GM23338 (cell line): ENCODE measurements at regions not wholly inside any gene's neighbourhood (a gene's known extent, or its start where the extent isn't known, plus 50 kb on each side); places are given as distances from the start of the nearest gene placed in this dataset.

ENCODE experiments used
- ATAC-seq: fragments of 200-7000 bp; cut with Tn5 transposase; 3 replicates; pipeline ENCODE4 v1.9.1; 2020
- DNase-seq: peaks from one replicate; pipeline ENCODE4 v3.0.0-alpha.2; 2015; ENCODE audit warnings: low spot score
- H2AFZ ChIP-seq: fragments of 200-600 bp; sonication (generic); 2 replicates; pipeline ENCODE4 v1.8.0; 2016; ENCODE audit warnings: antibody characterized with exemption, mild to moderate bottlenecking, moderate library complexity
- H3F3A ChIP-seq: fragments of 200-600 bp; sonication (generic); replicated peaks from 2 replicates; pipeline ENCODE4 v1.8.0; 2017; ENCODE audit warnings: antibody characterized with exemption, mixed run types, low read depth
- H3K27ac ChIP-seq: fragments of 200-600 bp; sonication (generic); 2 replicates; pipeline ENCODE4 v1.6.1; 2016; ENCODE audit warnings: low read depth
- H3K27me3 ChIP-seq: fragments of 200-600 bp; sonication (generic); 2 replicates; pipeline ENCODE4 v1.8.0; 2016; ENCODE audit warnings: mild to moderate bottlenecking, mixed run types, moderate library complexity; ENCODE audit not compliant: insufficient read depth
- H3K36me3 ChIP-seq: fragments of 200-600 bp; sonication (generic); 2 replicates; pipeline ENCODE4 v1.8.0; 2016; ENCODE audit warnings: mild to moderate bottlenecking; ENCODE audit not compliant: insufficient read depth
- H3K4me1 ChIP-seq: fragments of 200-600 bp; sonication (generic); 2 replicates; pipeline ENCODE4 v1.8.0; 2016; ENCODE audit warnings: mild to moderate bottlenecking, moderate library complexity; ENCODE audit not compliant: insufficient read depth
- H3K4me2 ChIP-seq: fragments of 200-600 bp; sonication (generic); 2 replicates; pipeline ENCODE4 v1.7.1; 2017; ENCODE audit warnings: mixed run types
- H3K4me3 ChIP-seq: fragments of 200-600 bp; sonication (generic); 2 replicates; pipeline ENCODE4 v1.6.1; 2016; ENCODE audit warnings: mixed run types
- H3K79me2 ChIP-seq: fragments of 200-600 bp; sonication (generic); replicated peaks from 2 replicates; pipeline ENCODE4 v1.8.0; 2017; ENCODE audit warnings: mild to moderate bottlenecking; ENCODE audit not compliant: insufficient read depth
- H3K9me2 ChIP-seq: fragments of 200-600 bp; sonication (generic); 2 replicates; pipeline ENCODE4 v1.8.0; 2017; ENCODE audit not compliant: insufficient read depth
- H4K20me1 ChIP-seq: fragments of 200-600 bp; sonication (generic); replicated peaks from 2 replicates; pipeline ENCODE4 v1.8.0; 2017; ENCODE audit warnings: mild to moderate bottlenecking; ENCODE audit not compliant: insufficient read depth
- H3K27ac Mint-ChIP-seq: 2 replicates; pipeline ENCODE4 v1.8.0; 2020; ENCODE audit warnings: inconsistent platforms, mild to moderate bottlenecking, moderate library complexity, mixed read lengths
- H3K27me3 Mint-ChIP-seq: 3 replicates; pipeline ENCODE4 v1.8.0; 2022; ENCODE audit warnings: low read depth, mild to moderate bottlenecking, moderate library complexity, mixed read lengths, inconsistent platforms; ENCODE audit not compliant: insufficient read depth, poor library complexity
- H3K36me3 Mint-ChIP-seq: 3 replicates; pipeline ENCODE4 v1.8.0; 2021; ENCODE audit warnings: low read depth, mild to moderate bottlenecking, inconsistent platforms, moderate library complexity, mixed read lengths
- H3K4me1 Mint-ChIP-seq: 3 replicates; pipeline ENCODE4 v1.8.0; 2020; ENCODE audit warnings: mild to moderate bottlenecking, inconsistent platforms, mixed read lengths
- H3K4me3 Mint-ChIP-seq: 3 replicates; pipeline ENCODE4 v1.8.0; 2021; ENCODE audit warnings: moderate library complexity, mild to moderate bottlenecking, inconsistent platforms, mixed read lengths
- H3K9me3 Mint-ChIP-seq: 3 replicates; pipeline ENCODE4 v1.8.0; 2020; ENCODE audit warnings: moderate library complexity, mild to moderate bottlenecking, inconsistent platforms, mixed read lengths
- CREB1 ChIP-seq: fragments of 250-450 bp; sonication (Bioruptor Pico); IDR thresholded peaks from 2 replicates; pipeline ENCODE4 v1.5.0; 2020; ENCODE audit warnings: low read depth, mild to moderate bottlenecking, moderate library complexity
- EZH2 ChIP-seq: fragments of 200-600 bp; sonication (generic); IDR thresholded peaks from one replicate; pipeline ENCODE4 v1.8.0; 2017; ENCODE audit warnings: antibody characterized with exemption, mild to moderate bottlenecking, low read depth; ENCODE audit not compliant: unreplicated experiment
- EZH2phosphoT487 ChIP-seq: fragments of 200-600 bp; sonication (generic); IDR thresholded peaks from one replicate; pipeline ENCODE4 v1.8.1; 2018; ENCODE audit warnings: antibody characterized with exemption; ENCODE audit not compliant: unreplicated experiment
- JUNB ChIP-seq: IDR thresholded peaks from one replicate; pipeline ENCODE4 v1.6.1; 2016; ENCODE audit warnings: antibody characterized with exemption; ENCODE audit not compliant: unreplicated experiment
- NANOG ChIP-seq: IDR thresholded peaks from 2 replicates; pipeline ENCODE4 v1.6.1; 2016; ENCODE audit warnings: antibody characterized with exemption, borderline replicate concordance
- POLR2AphosphoS5 ChIP-seq: IDR thresholded peaks from 2 replicates; pipeline ENCODE4 v1.6.1; 2016; ENCODE audit warnings: antibody characterized with exemption, low read depth
- REST ChIP-seq: IDR thresholded peaks from one replicate; pipeline ENCODE4 v1.6.1; 2018; ENCODE audit warnings: antibody characterized with exemption; ENCODE audit not compliant: unreplicated experiment
- STAT1 ChIP-seq: IDR thresholded peaks from one replicate; pipeline ENCODE4 v1.6.1; 2016; ENCODE audit warnings: antibody characterized with exemption; ENCODE audit not compliant: unreplicated experiment
- ZNF114 ChIP-seq: fragments of 250-450 bp; sonication (Bioruptor Pico); IDR thresholded peaks from 2 replicates; pipeline ENCODE4 v1.5.0; 2020; ENCODE audit warnings: mild to moderate bottlenecking, moderate library complexity
- ZNF331 ChIP-seq: fragments of 250-450 bp; sonication (Bioruptor Pico); IDR thresholded peaks from 2 replicates; pipeline ENCODE4 v1.5.0; 2020; ENCODE audit warnings: low read depth, mild to moderate bottlenecking, moderate library complexity
- TF ChIP-seq, protein P1 (sequence below): fragments of 250-450 bp; sonication (Bioruptor Pico); IDR thresholded peaks from 2 replicates; pipeline ENCODE4 v1.5.0; 2020; ENCODE audit warnings: mild to moderate bottlenecking, moderate library complexity
- TF ChIP-seq, protein P2 (sequence below), 2 experiments: fragments of 200-600 bp in 1 of 2; sonication (generic) in 1 of 2; conservative IDR thresholded peaks; 2 replicates each; pipeline versions ENCODE4 v1.5.1 to v1.6.1; 2016 to 2017; ENCODE audit warnings: antibody characterized with exemption in 2 of 2, low read depth in 2 of 2, mild to moderate bottlenecking in 2 of 2, moderate library complexity in 1 of 2
- TF ChIP-seq, protein P3 (sequence below): IDR thresholded peaks from 2 replicates; pipeline ENCODE4 v1.6.1; 2016; ENCODE audit warnings: antibody characterized with exemption

DNA sequence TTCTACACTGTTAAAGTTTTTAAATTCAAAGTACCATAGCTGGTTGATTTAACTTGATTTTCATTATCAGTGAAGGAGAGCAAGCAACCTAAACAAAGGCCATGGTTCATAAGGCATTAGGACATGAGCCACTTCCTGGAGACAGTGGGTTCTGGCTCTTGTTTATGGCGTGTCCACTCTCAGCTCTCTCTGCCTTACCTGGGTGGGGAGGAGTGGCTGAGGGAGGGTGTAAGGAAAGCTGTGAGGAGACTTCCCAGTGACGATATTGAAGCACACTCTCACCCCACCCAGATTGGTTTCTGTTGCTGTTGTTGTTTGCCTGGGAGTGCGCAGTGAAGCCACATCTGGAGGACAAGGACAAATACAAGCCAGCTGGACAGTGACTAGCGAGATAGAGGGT is 365.3 kb upstream of the FZD8 start:
- H3K4me3 ChIP-seq = no peak overlapping the region
- DNase-seq (no peak), ATAC-seq (no peak)
- no peaks in the 10 kb centered on the region for H3K27me3 ChIP-seq
- no peak overlapping the region for H2AFZ ChIP-seq
- no peaks in the 10 kb centered on the region for H3K79me2 ChIP-seq
- H3K27me3 Mint-ChIP-seq = peaks cover 3% of the 10 kb centered on the region
- H3K9me3 Mint-ChIP-seq = no peaks in the 10 kb centered on the region
- no peak overlapping the region for H3K4me2 ChIP-seq
- H3K36me3 Mint-ChIP-seq = no peaks in the 10 kb centered on the region; the same call in 2 of the 3 replicates
- H3K4me3 Mint-ChIP-seq = no peak overlapping the region
- H4K20me1 ChIP-seq = no peaks in the 10 kb centered on the region
- no peaks in the 10 kb centered on the region for H3F3A ChIP-seq
- no peaks in the 10 kb centered on the region for H3K4me1 Mint-ChIP-seq
- H3K9me2 ChIP-seq = no peaks in the 10 kb centered on the region
- H3K27ac ChIP-seq = no peak overlapping the region
- no peak overlapping the region for H3K27ac Mint-ChIP-seq
- no peaks in the 10 kb centered on the region for H3K36me3 ChIP-seq
- no peak for TF ChIP-seq CREB1 (CRISPR knock-in tag)
- TF ChIP-seq REST = no peak
- TF ChIP-seq, protein P1, sequence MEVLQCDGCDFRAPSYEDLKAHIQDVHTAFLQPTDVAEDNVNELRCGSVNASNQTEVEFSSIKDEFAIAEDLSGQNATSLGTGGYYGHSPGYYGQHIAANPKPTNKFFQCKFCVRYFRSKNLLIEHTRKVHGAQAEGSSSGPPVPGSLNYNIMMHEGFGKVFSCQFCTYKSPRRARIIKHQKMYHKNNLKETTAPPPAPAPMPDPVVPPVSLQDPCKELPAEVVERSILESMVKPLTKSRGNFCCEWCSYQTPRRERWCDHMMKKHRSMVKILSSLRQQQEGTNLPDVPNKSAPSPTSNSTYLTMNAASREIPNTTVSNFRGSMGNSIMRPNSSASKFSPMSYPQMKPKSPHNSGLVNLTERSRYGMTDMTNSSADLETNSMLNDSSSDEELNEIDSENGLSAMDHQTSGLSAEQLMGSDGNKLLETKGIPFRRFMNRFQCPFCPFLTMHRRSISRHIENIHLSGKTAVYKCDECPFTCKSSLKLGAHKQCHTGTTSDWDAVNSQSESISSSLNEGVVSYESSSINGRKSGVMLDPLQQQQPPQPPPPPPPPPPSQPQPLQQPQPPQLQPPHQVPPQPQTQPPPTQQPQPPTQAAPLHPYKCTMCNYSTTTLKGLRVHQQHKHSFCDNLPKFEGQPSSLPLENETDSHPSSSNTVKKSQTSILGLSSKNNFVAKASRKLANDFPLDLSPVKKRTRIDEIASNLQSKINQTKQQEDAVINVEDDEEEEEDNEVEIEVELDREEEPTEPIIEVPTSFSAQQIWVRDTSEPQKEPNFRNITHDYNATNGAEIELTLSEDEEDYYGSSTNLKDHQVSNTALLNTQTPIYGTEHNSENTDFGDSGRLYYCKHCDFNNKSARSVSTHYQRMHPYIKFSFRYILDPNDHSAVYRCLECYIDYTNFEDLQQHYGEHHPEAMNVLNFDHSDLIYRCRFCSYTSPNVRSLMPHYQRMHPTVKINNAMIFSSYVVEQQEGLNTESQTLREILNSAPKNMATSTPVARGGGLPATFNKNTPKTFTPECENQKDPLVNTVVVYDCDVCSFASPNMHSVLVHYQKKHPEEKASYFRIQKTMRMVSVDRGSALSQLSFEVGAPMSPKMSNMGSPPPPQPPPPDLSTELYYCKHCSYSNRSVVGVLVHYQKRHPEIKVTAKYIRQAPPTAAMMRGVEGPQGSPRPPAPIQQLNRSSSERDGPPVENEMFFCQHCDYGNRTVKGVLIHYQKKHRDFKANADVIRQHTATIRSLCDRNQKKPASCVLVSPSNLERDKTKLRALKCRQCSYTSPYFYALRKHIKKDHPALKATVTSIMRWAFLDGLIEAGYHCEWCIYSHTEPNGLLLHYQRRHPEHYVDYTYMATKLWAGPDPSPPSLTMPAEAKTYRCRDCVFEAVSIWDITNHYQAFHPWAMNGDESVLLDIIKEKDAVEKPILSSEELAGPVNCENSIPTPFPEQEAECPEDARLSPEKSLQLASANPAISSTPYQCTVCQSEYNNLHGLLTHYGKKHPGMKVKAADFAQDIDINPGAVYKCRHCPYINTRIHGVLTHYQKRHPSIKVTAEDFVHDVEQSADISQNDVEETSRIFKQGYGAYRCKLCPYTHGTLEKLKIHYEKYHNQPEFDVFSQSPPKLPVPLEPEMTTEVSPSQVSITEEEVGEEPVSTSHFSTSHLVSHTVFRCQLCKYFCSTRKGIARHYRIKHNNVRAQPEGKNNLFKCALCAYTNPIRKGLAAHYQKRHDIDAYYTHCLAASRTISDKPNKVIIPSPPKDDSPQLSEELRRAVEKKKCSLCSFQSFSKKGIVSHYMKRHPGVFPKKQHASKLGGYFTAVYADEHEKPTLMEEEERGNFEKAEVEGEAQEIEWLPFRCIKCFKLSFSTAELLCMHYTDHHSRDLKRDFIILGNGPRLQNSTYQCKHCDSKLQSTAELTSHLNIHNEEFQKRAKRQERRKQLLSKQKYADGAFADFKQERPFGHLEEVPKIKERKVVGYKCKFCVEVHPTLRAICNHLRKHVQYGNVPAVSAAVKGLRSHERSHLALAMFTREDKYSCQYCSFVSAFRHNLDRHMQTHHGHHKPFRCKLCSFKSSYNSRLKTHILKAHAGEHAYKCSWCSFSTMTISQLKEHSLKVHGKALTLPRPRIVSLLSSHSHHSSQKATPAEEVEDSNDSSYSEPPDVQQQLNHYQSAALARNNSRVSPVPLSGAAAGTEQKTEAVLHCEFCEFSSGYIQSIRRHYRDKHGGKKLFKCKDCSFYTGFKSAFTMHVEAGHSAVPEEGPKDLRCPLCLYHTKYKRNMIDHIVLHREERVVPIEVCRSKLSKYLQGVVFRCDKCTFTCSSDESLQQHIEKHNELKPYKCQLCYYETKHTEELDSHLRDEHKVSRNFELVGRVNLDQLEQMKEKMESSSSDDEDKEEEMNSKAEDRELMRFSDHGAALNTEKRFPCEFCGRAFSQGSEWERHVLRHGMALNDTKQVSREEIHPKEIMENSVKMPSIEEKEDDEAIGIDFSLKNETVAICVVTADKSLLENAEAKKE (CRISPR knock-in tag) = no peak
- no peak for TF ChIP-seq EZH2phosphoT487
- TF ChIP-seq, protein P2, sequence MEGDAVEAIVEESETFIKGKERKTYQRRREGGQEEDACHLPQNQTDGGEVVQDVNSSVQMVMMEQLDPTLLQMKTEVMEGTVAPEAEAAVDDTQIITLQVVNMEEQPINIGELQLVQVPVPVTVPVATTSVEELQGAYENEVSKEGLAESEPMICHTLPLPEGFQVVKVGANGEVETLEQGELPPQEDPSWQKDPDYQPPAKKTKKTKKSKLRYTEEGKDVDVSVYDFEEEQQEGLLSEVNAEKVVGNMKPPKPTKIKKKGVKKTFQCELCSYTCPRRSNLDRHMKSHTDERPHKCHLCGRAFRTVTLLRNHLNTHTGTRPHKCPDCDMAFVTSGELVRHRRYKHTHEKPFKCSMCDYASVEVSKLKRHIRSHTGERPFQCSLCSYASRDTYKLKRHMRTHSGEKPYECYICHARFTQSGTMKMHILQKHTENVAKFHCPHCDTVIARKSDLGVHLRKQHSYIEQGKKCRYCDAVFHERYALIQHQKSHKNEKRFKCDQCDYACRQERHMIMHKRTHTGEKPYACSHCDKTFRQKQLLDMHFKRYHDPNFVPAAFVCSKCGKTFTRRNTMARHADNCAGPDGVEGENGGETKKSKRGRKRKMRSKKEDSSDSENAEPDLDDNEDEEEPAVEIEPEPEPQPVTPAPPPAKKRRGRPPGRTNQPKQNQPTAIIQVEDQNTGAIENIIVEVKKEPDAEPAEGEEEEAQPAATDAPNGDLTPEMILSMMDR (conservative IDR thresholded peaks at IDR 0.05; ENCODE audit: low read depth in 2 of 2) = no peak
- TF ChIP-seq, protein P3, sequence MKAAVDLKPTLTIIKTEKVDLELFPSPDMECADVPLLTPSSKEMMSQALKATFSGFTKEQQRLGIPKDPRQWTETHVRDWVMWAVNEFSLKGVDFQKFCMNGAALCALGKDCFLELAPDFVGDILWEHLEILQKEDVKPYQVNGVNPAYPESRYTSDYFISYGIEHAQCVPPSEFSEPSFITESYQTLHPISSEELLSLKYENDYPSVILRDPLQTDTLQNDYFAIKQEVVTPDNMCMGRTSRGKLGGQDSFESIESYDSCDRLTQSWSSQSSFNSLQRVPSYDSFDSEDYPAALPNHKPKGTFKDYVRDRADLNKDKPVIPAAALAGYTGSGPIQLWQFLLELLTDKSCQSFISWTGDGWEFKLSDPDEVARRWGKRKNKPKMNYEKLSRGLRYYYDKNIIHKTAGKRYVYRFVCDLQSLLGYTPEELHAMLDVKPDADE = no peak
- TF ChIP-seq POLR2AphosphoS5 = no peak
- no peak for TF ChIP-seq STAT1
- no peak for TF ChIP-seq EZH2
- TF ChIP-seq NANOG = no peak
- TF ChIP-seq JUNB = no peak
- TF ChIP-seq ZNF331 (CRISPR knock-in tag) = no peak
- no peak for TF ChIP-seq ZNF114
- no peaks in the 10 kb centered on the region for H3K4me1 ChIP-seq
